SH-SY5Y (cell line): ENCODE measurements at regions not wholly inside any gene's neighbourhood (a gene's known extent, or its start where the extent isn't known, plus 50 kb on each side); places are given as distances from the start of the nearest gene placed in this dataset.

ENCODE experiments used
- GATA2 ChIP-seq: IDR thresholded peaks from 2 replicates; pipeline ENCODE4 v1.6.1; 2011; ENCODE audit warnings: mild to moderate bottlenecking, low read depth, low read length
- GATA3 ChIP-seq: IDR thresholded peaks from 2 replicates; pipeline ENCODE4 v1.6.1; 2011; ENCODE audit warnings: low read depth, mild to moderate bottlenecking, low read length, moderate library complexity

DNA sequence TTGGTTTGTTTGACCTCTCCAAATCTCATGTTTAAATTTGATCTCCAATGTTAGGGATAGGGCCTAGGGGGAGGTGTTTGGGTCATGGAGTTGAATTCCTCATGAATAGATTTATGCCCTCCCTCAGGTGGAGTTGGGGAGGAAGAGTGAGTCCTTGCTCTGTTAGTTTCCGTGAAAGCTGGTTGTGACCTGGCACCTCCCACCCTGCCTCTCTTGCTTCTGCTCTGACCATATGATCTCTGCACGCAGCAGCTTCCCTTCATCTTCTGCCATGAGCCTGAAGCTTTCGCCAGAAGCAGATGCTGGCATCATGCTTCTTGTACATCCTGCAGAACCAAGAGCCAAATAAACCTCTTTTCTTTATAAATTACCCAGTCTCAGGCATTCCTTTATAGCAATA lies 231.6 kb upstream of the ERBB4 start:
- TF ChIP-seq GATA2 (no peak), GATA3 (no peak)
